GM19467 (cell line): ENCODE measurements at regions not wholly inside any gene's neighbourhood (a gene's known extent, or its start where the extent isn't known, plus 50 kb on each side); places are given as distances from the start of the nearest gene placed in this dataset.

Experiments
- ATAC-seq: cut with Tn5 transposase; IDR thresholded peaks from one replicate; pipeline ENCODE4 v1.9.1; 2021; ENCODE audit warnings: mild to moderate bottlenecking, moderate library complexity; ENCODE audit not compliant: unreplicated experiment

GRCh38 chr12:115716551-115716950 lies 560.9 kb downstream of the MED13L start:
- no peak for ATAC-seq

- no peak for ATAC-seq
Observed at GRCh38 chr12:115712676-115713075, 564.8 kb downstream of the MED13L start.

- ATAC-seq = no peak
Observed at GRCh38 chr12:115710104-115710564, 567.4 kb downstream of the MED13L start.

- no peak for ATAC-seq
Observed at GRCh38 chr12:115709540-115710011, 567.9 kb downstream of the MED13L start.

- no peak for ATAC-seq
Observed at GRCh38 chr12:115708801-115709200, 568.7 kb downstream of the MED13L start.

- ATAC-seq = no peak
Observed at GRCh38 chr12:115700896-115701465, 576.5 kb downstream of the MED13L start.

- no peak for ATAC-seq
Observed at GRCh38 chr12:115700081-115700480, 577.4 kb downstream of the MED13L start.

GRCh38 chr12:115698257-115698656 lies 579.2 kb downstream of the MED13L start:
- no peak for ATAC-seq

GRCh38 chr12:115697340-115697739 lies 580.2 kb downstream of the MED13L start:
- no peak for ATAC-seq

- ATAC-seq = no peak
Observed at GRCh38 chr12:115694564-115694963, 582.9 kb downstream of the MED13L start.

GRCh38 chr12:115693970-115694369 lies 583.5 kb downstream of the MED13L start:
- ATAC-seq = no peak

GRCh38 chr12:115691123-115691522 lies 586.4 kb downstream of the MED13L start:
- no peak for ATAC-seq

- no peak for ATAC-seq
Observed at GRCh38 chr12:115687094-115687493, 590.4 kb downstream of the MED13L start.

- no peak for ATAC-seq
Observed at GRCh38 chr12:115683240-115683780, 594.2 kb downstream of the MED13L start.

GRCh38 chr12:115680967-115681366 lies 596.5 kb downstream of the MED13L start:
- no peak for ATAC-seq

- no peak for ATAC-seq
Observed at GRCh38 chr12:115672506-115673080, 604.9 kb downstream of the MED13L start.

GRCh38 chr12:115672086-115672485 lies 605.4 kb downstream of the MED13L start:
- ATAC-seq = no peak

- no peak for ATAC-seq
Observed at GRCh38 chr12:115670869-115671268, 606.6 kb downstream of the MED13L start.

GRCh38 chr12:115667116-115667515 lies 610.4 kb downstream of the MED13L start:
- no peak for ATAC-seq

- ATAC-seq = no peak
Observed at GRCh38 chr12:115666168-115666567, 611.3 kb downstream of the MED13L start.

GRCh38 chr12:115661112-115661511 lies 616.4 kb downstream of the MED13L start:
- ATAC-seq = no peak

- no peak for ATAC-seq
Observed at GRCh38 chr12:115660211-115660805, 617.2 kb downstream of the MED13L start.
